GM23248 (cell line): ENCODE measurements at regions not wholly inside any gene's neighbourhood (a gene's known extent, or its start where the extent isn't known, plus 50 kb on each side); places are given as distances from the start of the nearest gene placed in this dataset.

ENCODE experiments used
- EZH2 ChIP-seq: fragments of 200-600 bp; sonication (generic); IDR thresholded peaks from 2 replicates; pipeline ENCODE4 v1.6.1; 2018; ENCODE audit warnings: antibody characterized with exemption, mild to moderate bottlenecking; ENCODE audit not compliant: insufficient read depth, poor library complexity, severe bottlenecking
- EZH2phosphoT487 ChIP-seq: fragments of 200-600 bp; sonication (generic); IDR thresholded peaks from 2 replicates; pipeline ENCODE4 v1.6.1; 2018; ENCODE audit warnings: antibody characterized with exemption, moderate library complexity, mild to moderate bottlenecking, low read depth; ENCODE audit not compliant: insufficient read depth

DNA sequence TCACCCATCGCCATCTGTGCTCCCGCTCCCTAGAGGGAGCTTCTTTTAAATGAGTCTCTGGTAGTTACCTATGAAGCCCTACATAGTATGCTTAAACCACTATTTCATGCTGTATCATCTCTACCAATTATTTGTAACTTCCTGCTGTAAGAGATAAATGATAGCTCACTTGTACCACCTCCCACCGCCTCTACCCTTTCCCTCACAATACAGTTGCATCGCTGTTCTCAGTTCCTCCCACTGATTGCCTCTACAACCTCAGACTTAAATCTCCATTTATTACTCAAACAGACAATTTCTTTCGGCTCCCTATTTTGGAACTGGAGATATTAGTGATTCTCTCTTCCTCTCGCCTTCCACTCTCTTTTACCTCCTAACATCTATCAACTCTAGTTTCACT, 222.9 kb upstream of the ZC3H12C start:
- TF ChIP-seq EZH2 (no peak), EZH2phosphoT487 (no peak)
